ENCODE measurements at regions not wholly inside any gene's neighbourhood (a gene's known extent, or its start where the extent isn't known, plus 50 kb on each side); places are given as distances from the start of the nearest gene placed in this dataset.
"Not testable (repeated sequence)": the region's sequence is repeated elsewhere in the genome, so short reads cannot be mapped to it uniquely, and the experiment has no call there.

GRCh38 chr22:22773979-22774604 is 113.5 kb upstream of the IGLL5 start:
- H3K9me3 Mint-ChIP-seq = no peaks in the 10 kb centered on the region
- TF ChIP-seq, protein P1, sequence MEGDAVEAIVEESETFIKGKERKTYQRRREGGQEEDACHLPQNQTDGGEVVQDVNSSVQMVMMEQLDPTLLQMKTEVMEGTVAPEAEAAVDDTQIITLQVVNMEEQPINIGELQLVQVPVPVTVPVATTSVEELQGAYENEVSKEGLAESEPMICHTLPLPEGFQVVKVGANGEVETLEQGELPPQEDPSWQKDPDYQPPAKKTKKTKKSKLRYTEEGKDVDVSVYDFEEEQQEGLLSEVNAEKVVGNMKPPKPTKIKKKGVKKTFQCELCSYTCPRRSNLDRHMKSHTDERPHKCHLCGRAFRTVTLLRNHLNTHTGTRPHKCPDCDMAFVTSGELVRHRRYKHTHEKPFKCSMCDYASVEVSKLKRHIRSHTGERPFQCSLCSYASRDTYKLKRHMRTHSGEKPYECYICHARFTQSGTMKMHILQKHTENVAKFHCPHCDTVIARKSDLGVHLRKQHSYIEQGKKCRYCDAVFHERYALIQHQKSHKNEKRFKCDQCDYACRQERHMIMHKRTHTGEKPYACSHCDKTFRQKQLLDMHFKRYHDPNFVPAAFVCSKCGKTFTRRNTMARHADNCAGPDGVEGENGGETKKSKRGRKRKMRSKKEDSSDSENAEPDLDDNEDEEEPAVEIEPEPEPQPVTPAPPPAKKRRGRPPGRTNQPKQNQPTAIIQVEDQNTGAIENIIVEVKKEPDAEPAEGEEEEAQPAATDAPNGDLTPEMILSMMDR (conservative IDR thresholded peaks at IDR 0.05) = no peak
- H3K4me3 Mint-ChIP-seq = no peak overlapping the region

DNA sequence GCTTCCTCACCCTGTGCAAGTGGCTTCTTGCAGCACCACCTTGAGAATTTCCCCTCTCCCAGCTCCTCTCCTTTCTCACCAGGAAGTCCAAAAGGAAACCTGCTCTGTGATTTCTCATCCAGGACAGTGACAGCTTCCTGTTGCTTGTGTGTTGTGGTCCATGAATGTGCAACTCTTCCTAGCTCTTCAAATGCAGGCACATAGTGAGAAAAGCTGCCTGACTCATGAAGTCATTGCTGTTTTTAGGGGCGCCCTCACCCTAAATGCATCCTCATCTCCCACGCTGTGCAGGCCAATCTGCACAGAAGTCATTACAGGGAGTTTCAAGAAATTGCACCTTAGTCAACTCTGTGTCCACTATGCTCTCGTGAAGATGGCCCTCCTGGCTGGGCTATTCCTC is 112.9 kb upstream of the IGLL5 start:
- DNase-seq (ENCODE audit: low read depth, low spot score); H3K27ac Mint-ChIP-seq (ENCODE audit: unreplicated experiment); H3K4me1 Mint-ChIP-seq; H3K36me3 Mint-ChIP-seq (ENCODE audit: low read depth); H3K9me3 Mint-ChIP-seq; H3K4me3 Mint-ChIP-seq: not testable (repeated sequence)
- H3K27me3 Mint-ChIP-seq (ENCODE audit: low read depth) = peaks cover 90% of the 10 kb centered on the region

More at GRCh38 chr22:22773979-22774604, 113.5 kb upstream of the IGLL5 start:
- DNase-seq (ENCODE audit: low read depth, low spot score) = no peak
- Mint-ChIP-seq H3K27ac (ENCODE audit: unreplicated experiment) (no peak overlapping the region), H3K4me1 (no peaks in the 10 kb centered on the region), H3K36me3 (ENCODE audit: low read depth) (no peaks in the 10 kb centered on the region), H3K27me3 (ENCODE audit: low read depth) (peaks cover 90% of the 10 kb centered on the region)

GRCh38 chr22:22776121-22776520 is 111.5 kb upstream of the IGLL5 start:
- DNase-seq (ENCODE audit: low read depth, low spot score) = no peak
- H3K36me3 Mint-ChIP-seq (ENCODE audit: low read depth) = no peaks in the 10 kb centered on the region
- H3K9me3 Mint-ChIP-seq = no peaks in the 10 kb centered on the region
- no peaks in the 10 kb centered on the region for H3K4me1 Mint-ChIP-seq
- no peak overlapping the region for H3K27ac Mint-ChIP-seq (ENCODE audit: unreplicated experiment)
- H3K4me3 Mint-ChIP-seq = no peak overlapping the region
- TF ChIP-seq, protein P1 (conservative IDR thresholded peaks at IDR 0.05) = no peak
- H3K27me3 Mint-ChIP-seq (ENCODE audit: low read depth) = peaks cover 82% of the 10 kb centered on the region

- H3K4me3 Mint-ChIP-seq = no peak overlapping the region
- peaks cover 83% of the 10 kb centered on the region for H3K27me3 Mint-ChIP-seq (ENCODE audit: low read depth)
- H3K9me3 Mint-ChIP-seq = no peaks in the 10 kb centered on the region
- no peak overlapping the region for H3K27ac Mint-ChIP-seq (ENCODE audit: unreplicated experiment)
- no peak for DNase-seq (ENCODE audit: low read depth, low spot score)
- no peaks in the 10 kb centered on the region for H3K4me1 Mint-ChIP-seq
- no peaks in the 10 kb centered on the region for H3K36me3 Mint-ChIP-seq (ENCODE audit: low read depth)
- TF ChIP-seq, protein P1 (conservative IDR thresholded peaks at IDR 0.05) = no peak
Measured at GRCh38 chr22:22779213-22779612, 108.4 kb upstream of the IGLL5 start.

DNA sequence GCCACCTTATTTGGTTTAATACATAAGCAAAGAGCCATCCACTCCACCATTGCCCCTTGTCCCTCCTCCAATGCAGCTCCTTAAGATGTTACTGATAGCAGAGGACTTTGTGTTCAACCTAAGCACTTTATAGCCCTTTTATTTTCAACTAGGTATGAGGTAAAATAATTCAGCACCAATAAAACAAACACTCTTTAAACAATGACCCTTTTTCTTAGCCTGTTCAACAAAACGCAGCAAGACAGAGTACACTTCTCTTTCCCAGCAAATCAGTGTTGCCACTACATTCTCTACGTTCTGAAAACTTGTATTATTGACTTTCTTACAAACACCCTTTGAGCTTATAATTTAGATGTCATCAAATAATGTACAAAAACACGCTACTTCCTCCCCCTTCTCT is 104.0 kb upstream of the IGLL5 start:
- Mint-ChIP-seq H3K27ac (ENCODE audit: unreplicated experiment) (no peak overlapping the region), H3K4me1 (no peaks in the 10 kb centered on the region), H3K4me3 (no peak overlapping the region), H3K27me3 (ENCODE audit: low read depth) (peaks cover 80% of the 10 kb centered on the region), H3K36me3 (ENCODE audit: low read depth) (no peaks in the 10 kb centered on the region), H3K9me3 (no peaks in the 10 kb centered on the region)
- TF ChIP-seq, protein P1 (conservative IDR thresholded peaks at IDR 0.05) = no peak
- DNase-seq (ENCODE audit: low read depth, low spot score) = no peak

DNA sequence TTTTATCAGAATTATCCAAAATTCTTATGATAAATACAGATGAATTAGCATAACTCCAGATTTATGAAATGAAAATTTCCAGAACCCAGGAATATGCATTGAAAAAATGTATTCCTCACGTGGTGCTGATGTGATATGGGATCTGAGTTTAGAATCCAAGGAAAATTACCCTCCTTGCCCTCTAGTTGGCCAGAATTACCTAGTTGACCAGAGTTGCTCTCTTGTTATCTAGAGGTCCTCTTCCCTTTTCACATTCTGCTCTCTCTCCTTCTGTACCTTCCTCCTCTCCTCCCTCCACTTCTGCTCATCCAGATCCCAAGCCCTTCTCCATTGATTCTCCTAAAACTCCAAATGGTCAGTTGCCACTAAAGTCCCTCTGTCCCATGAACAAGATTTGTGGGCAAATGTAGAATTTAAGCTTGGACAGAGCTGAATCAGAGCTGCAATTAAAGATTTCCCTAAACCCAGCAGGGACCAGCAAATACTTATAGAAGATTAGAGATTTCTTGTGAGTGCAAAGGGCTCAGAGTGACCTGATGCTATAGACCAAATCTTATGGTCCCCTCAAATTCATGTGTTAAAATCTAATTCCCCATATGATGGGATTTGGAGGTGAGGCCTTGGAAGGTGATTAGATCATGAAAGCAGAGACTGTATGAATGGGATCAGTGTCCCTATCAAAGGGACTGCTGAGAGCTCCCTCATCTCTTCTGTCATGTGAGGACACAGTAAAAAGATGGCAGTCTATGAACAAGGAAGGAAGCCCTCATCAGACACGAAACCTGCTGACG is 103.2 kb upstream of the IGLL5 start:
- no peaks in the 10 kb centered on the region for H3K4me1 Mint-ChIP-seq
- TF ChIP-seq, protein P1 (conservative IDR thresholded peaks at IDR 0.05) = no peak
- H3K9me3 Mint-ChIP-seq = no peaks in the 10 kb centered on the region
- no peak overlapping the region for H3K27ac Mint-ChIP-seq (ENCODE audit: unreplicated experiment)
- H3K27me3 Mint-ChIP-seq (ENCODE audit: low read depth) = peaks cover 79% of the 10 kb centered on the region
- no peak overlapping the region for H3K4me3 Mint-ChIP-seq
- H3K36me3 Mint-ChIP-seq (ENCODE audit: low read depth) = no peaks in the 10 kb centered on the region
- no peak for DNase-seq (ENCODE audit: low read depth, low spot score)

All from neural crest cell (in vitro differentiated cells).